Panc1 (cell line): ENCODE measurements at regions not wholly inside any gene's neighbourhood (a gene's known extent, or its start where the extent isn't known, plus 50 kb on each side); places are given as distances from the start of the nearest gene placed in this dataset.

Experiments
- ATAC-seq: fragments of 200-7000 bp; cut with Tn5 transposase; 2 replicates; pipeline ENCODE4 v1.9.1; 2020; ENCODE audit warnings: mild to moderate bottlenecking, moderate library complexity
- BruUV-seq: library from RNA; stranded (reverse); fragments of 400-500 nt; replicated peaks from 2 replicates; lab custom pipeline; 2021; lab: Mats Ljungman, UMichigan
- CTCF ChIA-PET: fragments of 300-600 bp; sonication (Branson Sonifier 250); formaldehyde crosslinking; loops from one replicate; lab custom pipeline; 2022; ENCODE audit warnings: antibody characterized with exemption; lab: Charles Lee
- POLR2A ChIA-PET: fragments of 300-600 bp; sonication (Branson Sonifier 250); formaldehyde crosslinking; loops from one replicate; lab custom pipeline; 2022; ENCODE audit warnings: antibody characterized with exemption; lab: Charles Lee
- DNase-seq: peaks from one replicate; pipeline ENCODE4 v3.0.0-alpha.2; 2010; ENCODE audit warnings: low read depth, low spot score
- H3K27ac ChIP-seq: 2 replicates; pipeline ENCODE4 v1.5.1; 2011; ENCODE audit warnings: mild to moderate bottlenecking, low read length, inconsistent platforms
- H3K27me3 ChIP-seq: fragments of 200-500 bp; sonication (Bioruptor generic); 2 replicates; pipeline ENCODE4 v1.6.0; 2014; ENCODE audit warnings: low read length, inconsistent platforms; ENCODE audit not compliant: control insufficient read depth, insufficient read depth
- H3K36me3 ChIP-seq: fragments of 200-500 bp; sonication (Bioruptor generic); 2 replicates; pipeline ENCODE4 v1.5.1; 2014; ENCODE audit warnings: inconsistent platforms, mild to moderate bottlenecking, low read length, moderate library complexity; ENCODE audit not compliant: control insufficient read depth, insufficient read depth
- H3K4me1 ChIP-seq: 2 replicates; pipeline ENCODE4 v1.5.1; 2011; ENCODE audit warnings: inconsistent platforms, mild to moderate bottlenecking, low read length, moderate library complexity; ENCODE audit not compliant: control insufficient read depth, insufficient read depth
- H3K4me3 ChIP-seq, 2 experiments: 2 replicates each; pipeline ENCODE4 v1.5.1; 2011 to 2012; ENCODE audit warnings: low read depth in 2 of 2, low read length in 2 of 2, mild to moderate bottlenecking in 2 of 2, inconsistent platforms in 1 of 2, moderate library complexity in 1 of 2
- H3K9me3 ChIP-seq: fragments of 200-500 bp; sonication (Bioruptor generic); 2 replicates; pipeline ENCODE4 v1.5.1; 2014; ENCODE audit warnings: low read depth, mild to moderate bottlenecking, inconsistent platforms, low read length, moderate library complexity; ENCODE audit not compliant: control insufficient read depth, insufficient read depth
- POLR2AphosphoS5 ChIP-seq: IDR thresholded peaks from 2 replicates; pipeline ENCODE4 v1.6.1; 2012; ENCODE audit warnings: mild to moderate bottlenecking, low read depth, low read length, moderate library complexity
- SIN3A ChIP-seq: IDR thresholded peaks from 2 replicates; pipeline ENCODE4 v1.6.1; 2012; ENCODE audit warnings: low read depth, mild to moderate bottlenecking, low read length, moderate library complexity, borderline replicate concordance; ENCODE audit not compliant: insufficient read depth
- TCF7L2 ChIP-seq: IDR thresholded peaks from 2 replicates; pipeline ENCODE4 v1.6.1; 2011; ENCODE audit warnings: mild to moderate bottlenecking, low read depth, low read length, inconsistent platforms
- in situ Hi-C: cut with HindIII; loops from 2 replicates; pipeline ENCODE4 v1.10.0; 2016; ENCODE audit warnings: low sequenced_read_pairs, low pct_unique_long_range_greater_than_20kb
- intact Hi-C: fragments of 100-400 bp; cut with micrococcal nuclease; formaldehyde crosslinking; loops from one replicate; pipeline ENCODE4 v1.10.0; 2022; ENCODE audit not compliant: unreplicated experiment
- TF ChIP-seq, protein P1 (sequence below): fragments of 450-650 bp; IDR thresholded peaks from 2 replicates; pipeline ENCODE4 v1.5.1; 2017; ENCODE audit warnings: mild to moderate bottlenecking
- TF ChIP-seq, protein P2 (sequence below), 2 experiments: IDR thresholded peaks; 2 replicates each; pipeline ENCODE4 v1.6.1; 2011 to 2012; ENCODE audit warnings: low read depth in 2 of 2, control low read depth in 1 of 2, low read length in 1 of 2, mild to moderate bottlenecking in 1 of 2, moderate library complexity in 1 of 2; ENCODE audit not compliant: insufficient read depth in 1 of 2

DNA sequence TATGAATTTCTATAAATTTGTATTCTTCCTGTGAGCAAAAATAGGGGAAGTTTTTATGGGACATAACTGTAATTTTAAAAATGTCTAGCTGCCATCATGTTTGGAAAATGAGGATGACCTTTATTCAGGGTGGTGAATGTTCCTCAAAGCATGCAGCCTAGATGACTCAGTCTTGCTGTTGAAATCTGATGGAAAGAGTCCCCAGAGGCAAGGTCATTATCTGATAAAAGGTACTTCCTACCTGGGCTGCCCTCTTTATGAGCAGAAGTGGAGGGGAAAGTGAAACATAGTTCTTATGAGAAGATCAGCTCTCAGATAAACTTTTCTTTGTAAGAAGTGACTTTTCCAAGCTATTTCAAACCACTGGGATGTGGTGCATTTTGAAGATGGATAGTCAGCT lies 1144.7 kb upstream of the PIK3C3 start:
- no peaks in the 10 kb centered on the region for H3K36me3 ChIP-seq
- ATAC-seq (no peak), DNase-seq (no peak)
- no peak overlapping the region for H3K27ac ChIP-seq
- intact Hi-C loops: no loop called here
- TF ChIP-seq, protein P1, sequence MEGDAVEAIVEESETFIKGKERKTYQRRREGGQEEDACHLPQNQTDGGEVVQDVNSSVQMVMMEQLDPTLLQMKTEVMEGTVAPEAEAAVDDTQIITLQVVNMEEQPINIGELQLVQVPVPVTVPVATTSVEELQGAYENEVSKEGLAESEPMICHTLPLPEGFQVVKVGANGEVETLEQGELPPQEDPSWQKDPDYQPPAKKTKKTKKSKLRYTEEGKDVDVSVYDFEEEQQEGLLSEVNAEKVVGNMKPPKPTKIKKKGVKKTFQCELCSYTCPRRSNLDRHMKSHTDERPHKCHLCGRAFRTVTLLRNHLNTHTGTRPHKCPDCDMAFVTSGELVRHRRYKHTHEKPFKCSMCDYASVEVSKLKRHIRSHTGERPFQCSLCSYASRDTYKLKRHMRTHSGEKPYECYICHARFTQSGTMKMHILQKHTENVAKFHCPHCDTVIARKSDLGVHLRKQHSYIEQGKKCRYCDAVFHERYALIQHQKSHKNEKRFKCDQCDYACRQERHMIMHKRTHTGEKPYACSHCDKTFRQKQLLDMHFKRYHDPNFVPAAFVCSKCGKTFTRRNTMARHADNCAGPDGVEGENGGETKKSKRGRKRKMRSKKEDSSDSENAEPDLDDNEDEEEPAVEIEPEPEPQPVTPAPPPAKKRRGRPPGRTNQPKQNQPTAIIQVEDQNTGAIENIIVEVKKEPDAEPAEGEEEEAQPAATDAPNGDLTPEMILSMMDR: no peak
- no peak for TF ChIP-seq POLR2AphosphoS5
- TF ChIP-seq TCF7L2: no peak
- TF ChIP-seq SIN3A: no peak
- TF ChIP-seq, protein P2, sequence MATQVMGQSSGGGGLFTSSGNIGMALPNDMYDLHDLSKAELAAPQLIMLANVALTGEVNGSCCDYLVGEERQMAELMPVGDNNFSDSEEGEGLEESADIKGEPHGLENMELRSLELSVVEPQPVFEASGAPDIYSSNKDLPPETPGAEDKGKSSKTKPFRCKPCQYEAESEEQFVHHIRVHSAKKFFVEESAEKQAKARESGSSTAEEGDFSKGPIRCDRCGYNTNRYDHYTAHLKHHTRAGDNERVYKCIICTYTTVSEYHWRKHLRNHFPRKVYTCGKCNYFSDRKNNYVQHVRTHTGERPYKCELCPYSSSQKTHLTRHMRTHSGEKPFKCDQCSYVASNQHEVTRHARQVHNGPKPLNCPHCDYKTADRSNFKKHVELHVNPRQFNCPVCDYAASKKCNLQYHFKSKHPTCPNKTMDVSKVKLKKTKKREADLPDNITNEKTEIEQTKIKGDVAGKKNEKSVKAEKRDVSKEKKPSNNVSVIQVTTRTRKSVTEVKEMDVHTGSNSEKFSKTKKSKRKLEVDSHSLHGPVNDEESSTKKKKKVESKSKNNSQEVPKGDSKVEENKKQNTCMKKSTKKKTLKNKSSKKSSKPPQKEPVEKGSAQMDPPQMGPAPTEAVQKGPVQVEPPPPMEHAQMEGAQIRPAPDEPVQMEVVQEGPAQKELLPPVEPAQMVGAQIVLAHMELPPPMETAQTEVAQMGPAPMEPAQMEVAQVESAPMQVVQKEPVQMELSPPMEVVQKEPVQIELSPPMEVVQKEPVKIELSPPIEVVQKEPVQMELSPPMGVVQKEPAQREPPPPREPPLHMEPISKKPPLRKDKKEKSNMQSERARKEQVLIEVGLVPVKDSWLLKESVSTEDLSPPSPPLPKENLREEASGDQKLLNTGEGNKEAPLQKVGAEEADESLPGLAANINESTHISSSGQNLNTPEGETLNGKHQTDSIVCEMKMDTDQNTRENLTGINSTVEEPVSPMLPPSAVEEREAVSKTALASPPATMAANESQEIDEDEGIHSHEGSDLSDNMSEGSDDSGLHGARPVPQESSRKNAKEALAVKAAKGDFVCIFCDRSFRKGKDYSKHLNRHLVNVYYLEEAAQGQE (IDR thresholded peaks at IDR 0.05; ENCODE audit: insufficient read depth in 1 of 2, low read depth in 2 of 2, low read length in 1 of 2): no peak
- H3K4me1 ChIP-seq: no peaks in the 10 kb centered on the region
- H3K4me3 ChIP-seq: no peak overlapping the region
- CTCF ChIA-PET: no interaction called here
- no TSS peak for BruUV-seq
- no peaks in the 10 kb centered on the region for H3K9me3 ChIP-seq
- H3K27me3 ChIP-seq: no peaks in the 10 kb centered on the region
- in situ Hi-C loops: no loop called here
- POLR2A ChIA-PET: no interaction called here

DNA sequence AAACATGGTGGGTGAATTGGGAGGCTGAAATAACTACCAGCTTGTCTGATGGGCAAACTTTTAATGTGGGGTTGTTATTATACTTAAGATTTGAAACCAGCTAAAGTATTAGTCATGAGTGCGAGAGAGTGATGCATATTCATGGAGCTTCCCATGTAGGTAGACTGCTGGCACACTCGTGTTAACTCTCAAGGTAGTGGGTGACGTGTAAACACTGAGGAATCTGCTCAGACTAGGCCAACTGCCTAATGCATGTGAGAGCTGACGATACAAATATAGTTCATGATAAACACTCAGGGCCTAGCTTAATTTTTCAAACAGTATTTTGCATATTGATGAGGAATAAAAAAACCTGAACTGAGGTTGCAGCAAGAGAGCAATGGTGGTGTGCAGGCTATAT lies 1165.7 kb upstream of the PIK3C3 start:
- BruUV-seq: no TSS peak
- Histone ChIP-seq H3K36me3 (no peaks in the 10 kb centered on the region), H3K9me3 (no peaks in the 10 kb centered on the region), H3K4me1 (no peaks in the 10 kb centered on the region), H3K4me3 (no peak overlapping the region), H3K27ac (no peak overlapping the region), H3K27me3 (no peaks in the 10 kb centered on the region)
- no peak for ATAC-seq
- intact Hi-C loops: no loop called here
- TF ChIP-seq, protein P2 (IDR thresholded peaks at IDR 0.05; ENCODE audit: insufficient read depth in 1 of 2, low read depth in 2 of 2, low read length in 1 of 2): no peak
- POLR2A ChIA-PET: no interaction called here
- DNase-seq: no peak
- CTCF ChIA-PET: no interaction called here
- in situ Hi-C loops: no loop called here
